Loucy (cell line): ENCODE measurements at regions not wholly inside any gene's neighbourhood (a gene's known extent, or its start where the extent isn't known, plus 50 kb on each side); places are given as distances from the start of the nearest gene placed in this dataset.

Experiments
- H2AFZ ChIP-seq: fragments of 200-600 bp; sonication (generic); 2 replicates; pipeline ENCODE4 v1.6.0; 2016; ENCODE audit warnings: antibody characterized with exemption, mild to moderate bottlenecking, low read length, moderate library complexity
- H3F3A ChIP-seq: fragments of 200-600 bp; 2 replicates; pipeline ENCODE4 v1.6.0; 2016; ENCODE audit warnings: antibody characterized with exemption, low read depth, mild to moderate bottlenecking
- H3K27me3 ChIP-seq: fragments of 200-600 bp; sonication (generic); 2 replicates; pipeline ENCODE4 v1.6.1; 2014; ENCODE audit warnings: low read length, mild to moderate bottlenecking; ENCODE audit not compliant: insufficient read depth, poor library complexity, severe bottlenecking
- H3K36me3 ChIP-seq: fragments of 200-600 bp; sonication (generic); 2 replicates; pipeline ENCODE4 v1.6.1; 2016; ENCODE audit warnings: low read length; ENCODE audit not compliant: insufficient read depth
- H3K4me1 ChIP-seq: fragments of 200-600 bp; sonication (generic); 2 replicates; pipeline ENCODE4 v1.5.1; 2014; ENCODE audit warnings: low read length, mild to moderate bottlenecking; ENCODE audit not compliant: insufficient read depth, poor library complexity, severe bottlenecking
- H3K4me2 ChIP-seq: fragments of 200-600 bp; sonication (generic); 2 replicates; pipeline ENCODE4 v1.6.0; 2014; ENCODE audit warnings: antibody characterized with exemption, low read length, low read depth, mild to moderate bottlenecking; ENCODE audit not compliant: poor library complexity, severe bottlenecking
- H3K4me3 ChIP-seq: fragments of 200-600 bp; sonication (generic); 2 replicates; pipeline ENCODE4 v1.5.1; 2014; ENCODE audit warnings: low read length, mild to moderate bottlenecking, mixed read lengths; ENCODE audit not compliant: poor library complexity, severe bottlenecking
- H3K79me2 ChIP-seq: fragments of 200-600 bp; sonication (generic); 2 replicates; pipeline ENCODE4 v1.6.1; 2014; ENCODE audit warnings: low read length; ENCODE audit not compliant: insufficient read depth
- H3K9ac ChIP-seq: fragments of 200-600 bp; sonication (generic); 2 replicates; pipeline ENCODE4 v1.6.0; 2014; ENCODE audit warnings: mild to moderate bottlenecking, low read depth, low read length, moderate library complexity; ENCODE audit not compliant: poor library complexity, severe bottlenecking
- H3K9me2 ChIP-seq: fragments of 200-600 bp; sonication (generic); replicated peaks from 2 replicates; pipeline ENCODE4 v1.6.1; 2016; ENCODE audit warnings: low read depth, low read length, mixed read lengths
- H3K9me3 ChIP-seq: fragments of 200-600 bp; sonication (generic); 2 replicates; pipeline ENCODE4 v1.6.1; 2014; ENCODE audit warnings: mild to moderate bottlenecking, antibody characterized with exemption, low read length, low read depth; ENCODE audit not compliant: insufficient read depth
- H4K20me1 ChIP-seq: fragments of 200-600 bp; sonication (generic); 2 replicates; pipeline ENCODE4 v1.6.0; 2014; ENCODE audit warnings: antibody characterized with exemption, low read length, mild to moderate bottlenecking; ENCODE audit not compliant: insufficient read depth, poor library complexity, severe bottlenecking
- EZH2phosphoT487 ChIP-seq: fragments of 200-600 bp; IDR thresholded peaks from 2 replicates; pipeline ENCODE4 v1.6.1; 2018; ENCODE audit warnings: antibody characterized with exemption, mild to moderate bottlenecking, moderate library complexity, borderline replicate concordance
- TF ChIP-seq, protein P1 (sequence below): fragments of 200-600 bp; sonication (generic); conservative IDR thresholded peaks from 2 replicates; pipeline ENCODE4 v1.5.1; 2014; ENCODE audit warnings: mild to moderate bottlenecking, antibody characterized with exemption, low read length

DNA sequence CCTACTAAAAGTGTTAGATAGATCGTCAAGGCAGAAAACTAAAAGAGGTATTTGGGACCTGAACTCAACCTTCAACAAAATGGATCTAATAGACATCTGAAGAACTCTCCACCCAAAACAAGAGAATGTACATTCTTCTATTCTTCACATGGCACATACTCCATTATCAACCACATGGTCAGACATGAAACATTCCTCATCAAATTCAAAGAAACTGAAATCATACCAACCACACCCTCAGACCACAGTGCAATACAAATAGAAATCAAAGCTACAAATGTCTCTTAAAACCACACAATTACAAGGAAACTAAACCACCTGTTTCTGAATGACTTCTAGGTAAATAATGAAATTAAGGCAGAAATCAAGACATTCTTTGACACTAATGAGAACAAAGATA is 984.1 kb upstream of the GBE1 start:
- no peaks in the 10 kb centered on the region for H3K79me2 ChIP-seq
- no peak overlapping the region for H3K4me2 ChIP-seq
- no peak overlapping the region for H3K4me3 ChIP-seq
- no peaks in the 10 kb centered on the region for H3K9me2 ChIP-seq
- H2AFZ ChIP-seq: no peak overlapping the region
- H3K36me3 ChIP-seq: no peaks in the 10 kb centered on the region
- no peaks in the 10 kb centered on the region for H4K20me1 ChIP-seq
- no peaks in the 10 kb centered on the region for H3K4me1 ChIP-seq
- no peak for TF ChIP-seq EZH2phosphoT487
- TF ChIP-seq, protein P1, sequence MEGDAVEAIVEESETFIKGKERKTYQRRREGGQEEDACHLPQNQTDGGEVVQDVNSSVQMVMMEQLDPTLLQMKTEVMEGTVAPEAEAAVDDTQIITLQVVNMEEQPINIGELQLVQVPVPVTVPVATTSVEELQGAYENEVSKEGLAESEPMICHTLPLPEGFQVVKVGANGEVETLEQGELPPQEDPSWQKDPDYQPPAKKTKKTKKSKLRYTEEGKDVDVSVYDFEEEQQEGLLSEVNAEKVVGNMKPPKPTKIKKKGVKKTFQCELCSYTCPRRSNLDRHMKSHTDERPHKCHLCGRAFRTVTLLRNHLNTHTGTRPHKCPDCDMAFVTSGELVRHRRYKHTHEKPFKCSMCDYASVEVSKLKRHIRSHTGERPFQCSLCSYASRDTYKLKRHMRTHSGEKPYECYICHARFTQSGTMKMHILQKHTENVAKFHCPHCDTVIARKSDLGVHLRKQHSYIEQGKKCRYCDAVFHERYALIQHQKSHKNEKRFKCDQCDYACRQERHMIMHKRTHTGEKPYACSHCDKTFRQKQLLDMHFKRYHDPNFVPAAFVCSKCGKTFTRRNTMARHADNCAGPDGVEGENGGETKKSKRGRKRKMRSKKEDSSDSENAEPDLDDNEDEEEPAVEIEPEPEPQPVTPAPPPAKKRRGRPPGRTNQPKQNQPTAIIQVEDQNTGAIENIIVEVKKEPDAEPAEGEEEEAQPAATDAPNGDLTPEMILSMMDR: no peak
- no peaks in the 10 kb centered on the region for H3K27me3 ChIP-seq
- no peaks in the 10 kb centered on the region for H3F3A ChIP-seq
- no peaks in the 10 kb centered on the region for H3K9me3 ChIP-seq
- H3K9ac ChIP-seq: no peak overlapping the region

DNA sequence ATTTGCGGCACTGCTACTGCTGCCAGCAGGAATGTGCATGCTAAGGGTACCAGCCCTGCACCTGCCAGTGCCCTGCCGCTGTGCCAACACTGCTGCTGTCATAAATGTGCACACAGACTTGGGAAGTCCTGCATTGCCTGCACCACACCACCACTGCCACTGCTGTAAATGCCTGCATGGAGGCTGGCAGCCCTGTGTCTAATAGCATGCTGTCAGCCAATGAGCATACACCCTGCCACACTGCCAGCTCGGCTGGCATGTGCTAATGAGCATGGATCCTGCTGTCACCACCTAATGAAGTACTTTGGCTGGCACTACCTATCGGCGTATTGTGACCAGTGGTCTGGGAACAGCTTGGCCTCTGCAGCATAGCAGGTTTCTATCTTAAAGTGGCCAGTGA is 981.8 kb upstream of the GBE1 start:
- Histone ChIP-seq H3F3A (no peaks in the 10 kb centered on the region), H3K4me1 (no peaks in the 10 kb centered on the region), H3K4me3 (no peak overlapping the region), H4K20me1 (no peaks in the 10 kb centered on the region), H3K36me3 (no peaks in the 10 kb centered on the region), H3K79me2 (no peaks in the 10 kb centered on the region), H3K4me2 (no peak overlapping the region), H3K9me3 (no peaks in the 10 kb centered on the region), H3K9ac (no peak overlapping the region), H3K9me2 (no peaks in the 10 kb centered on the region), H3K27me3 (no peaks in the 10 kb centered on the region), H2AFZ (no peak overlapping the region)
- TF ChIP-seq EZH2phosphoT487: no peak

DNA sequence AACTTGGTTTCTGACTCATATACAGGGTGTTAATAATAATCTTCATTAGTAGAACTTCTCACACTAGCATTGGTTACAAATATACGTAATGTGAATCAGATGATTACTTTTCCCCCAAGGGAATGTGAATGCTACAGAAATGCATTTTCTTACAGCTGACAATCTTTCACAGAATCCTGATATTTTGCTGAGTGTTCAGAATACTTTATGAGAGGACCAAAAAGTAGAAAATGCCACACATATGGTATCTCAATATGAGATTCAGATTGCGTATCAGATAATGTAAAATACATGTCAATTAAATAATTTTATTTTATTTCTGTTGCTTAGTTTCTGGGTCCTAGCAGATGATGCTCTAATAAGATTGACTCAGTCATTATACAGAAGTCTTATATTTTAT is 979.9 kb upstream of the GBE1 start:
- Histone ChIP-seq H3F3A (no peaks in the 10 kb centered on the region), H3K9ac (no peak overlapping the region), H3K4me2 (no peak overlapping the region), H3K9me2 (no peaks in the 10 kb centered on the region), H3K27me3 (no peaks in the 10 kb centered on the region), H3K79me2 (no peaks in the 10 kb centered on the region), H3K4me1 (no peaks in the 10 kb centered on the region), H4K20me1 (no peaks in the 10 kb centered on the region), H3K9me3 (no peaks in the 10 kb centered on the region), H2AFZ (no peak overlapping the region), H3K36me3 (no peaks in the 10 kb centered on the region), H3K4me3 (no peak overlapping the region)
- no peak for TF ChIP-seq EZH2phosphoT487
- TF ChIP-seq, protein P1: no peak

DNA sequence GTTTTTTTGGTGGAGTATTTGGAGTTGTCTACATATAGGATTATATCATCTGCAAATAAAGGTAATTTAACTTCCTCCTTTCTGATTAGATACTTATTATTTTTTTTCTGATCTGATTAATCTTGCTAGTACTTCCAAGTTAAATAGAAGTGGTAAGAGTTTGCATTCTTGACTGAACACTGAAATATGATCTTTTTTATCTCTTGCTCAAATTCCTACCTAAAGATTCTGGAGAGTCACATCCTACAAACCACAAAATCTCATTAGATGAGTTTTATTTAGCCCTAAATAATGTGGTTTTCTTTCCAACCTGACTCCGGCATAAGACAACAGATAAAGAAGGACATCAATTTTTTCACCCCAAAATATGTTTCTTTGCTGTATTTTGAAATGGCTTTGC is 977.9 kb upstream of the GBE1 start:
- Histone ChIP-seq H3K4me2 (no peak overlapping the region), H3K27me3 (no peaks in the 10 kb centered on the region), H3K9me3 (no peaks in the 10 kb centered on the region), H3K4me3 (no peak overlapping the region), H3F3A (no peaks in the 10 kb centered on the region), H3K36me3 (no peaks in the 10 kb centered on the region), H3K9me2 (no peaks in the 10 kb centered on the region), H2AFZ (no peak overlapping the region), H4K20me1 (no peaks in the 10 kb centered on the region), H3K4me1 (no peaks in the 10 kb centered on the region), H3K79me2 (no peaks in the 10 kb centered on the region), H3K9ac (no peak overlapping the region)
- TF ChIP-seq, protein P1: no peak
- TF ChIP-seq EZH2phosphoT487: no peak
